Spleen (tissue), 11 donors: ENCODE measurements at regions not wholly inside any gene's neighbourhood (a gene's known extent, or its start where the extent isn't known, plus 50 kb on each side); places are given as distances from the start of the nearest gene placed in this dataset.
"Not testable (repeated sequence)": the region's sequence is repeated elsewhere in the genome, so short reads cannot be mapped to it uniquely, and the experiment has no call there.

Experiments
- DNase-seq: peaks from one replicate; pipeline ENCODE4 v3.0.0-alpha.2; 2020
- H3K27ac ChIP-seq, 8 donors: fragments of 200-600 bp; sonication (generic) in 7 of 8; 1 replicate in 4 of 8; 2 replicates in 4 of 8; pipeline versions ENCODE4 v1.5.0 to v1.8.0; 2016 to 2021; ENCODE audit warnings: inconsistent platforms in 4 of 8, mild to moderate bottlenecking in 4 of 8, moderate library complexity in 1 of 8
- H3K27me3 ChIP-seq, 7 donors: fragments of 200-600 bp; sonication (generic) in 6 of 7; replicated peaks in 1 of 7; 1 replicate in 4 of 7; 2 replicates in 3 of 7; pipeline versions ENCODE4 v1.5.0 to v1.8.0; 2016 to 2021; ENCODE audit warnings: inconsistent platforms in 3 of 7, mild to moderate bottlenecking in 1 of 7
- H3K36me3 ChIP-seq, 6 donors: fragments of 200-600 bp; sonication (generic) in 5 of 6; 1 replicate in 4 of 6; 2 replicates in 2 of 6; pipeline versions ENCODE4 v1.5.0 to v1.8.0; 2016 to 2021; ENCODE audit warnings: inconsistent platforms in 2 of 6
- H3K4me1 ChIP-seq, 6 donors: fragments of 200-600 bp; sonication (generic) in 5 of 6; 1 replicate in 3 of 6; 2 replicates in 3 of 6; pipeline versions ENCODE4 v1.5.0 to v1.8.0; 2016 to 2021; ENCODE audit warnings: inconsistent platforms in 3 of 6
- H3K4me3 ChIP-seq, 8 donors: fragments of 200-600 bp; sonication (generic) in 7 of 8; 1 replicate in 4 of 8; 2 replicates in 4 of 8; pipeline versions ENCODE4 v1.5.0 to v1.8.0; 2016 to 2021; ENCODE audit warnings: inconsistent platforms in 4 of 8, mild to moderate bottlenecking in 4 of 8, moderate library complexity in 2 of 8
- H3K9me3 ChIP-seq, 8 donors: fragments of 200-600 bp; sonication (generic) in 7 of 8; 1 replicate in 4 of 8; 2 replicates in 4 of 8; pipeline versions ENCODE4 v1.5.0 to v1.8.0; 2016 to 2021; ENCODE audit warnings: inconsistent platforms in 4 of 8
- POLR2A ChIP-seq, 3 donors: fragments of 450-650 bp; IDR thresholded peaks; one replicate each; pipeline ENCODE4 v1.5.1; 2017; ENCODE audit warnings: antibody characterized with exemption in 3 of 3, mild to moderate bottlenecking in 1 of 3
- POLR2AphosphoS5 ChIP-seq, 3 donors: sonication (generic); formaldehyde crosslinking; IDR thresholded peaks; one replicate each; pipeline ENCODE4 v1.5.1; 2017; ENCODE audit warnings: antibody characterized with exemption in 3 of 3
- WGBS, 5 donors: extraction: QIAGEN DNeasy Blood & Tissue Kit in 3 of 5; methylation state at CpG; one replicate each; pipeline versions ENCODE4 v1.1.5 to v1.1.7; 2013 to 2018; 5-methylcytosine and 5-hydroxymethylcytosine counted together
- intact Hi-C: fragments of 100-400 bp; cut with DNase I; formaldehyde crosslinking; loops from one replicate; pipeline ENCODE4 v1.15.0; 2023; ENCODE audit warnings: low total_unique reads
- TF ChIP-seq, protein P1 (sequence below), 11 experiments: fragments of 200-600 bp in 7 of 11; fragments of 450-650 bp in 4 of 11; sonication (generic) in 4 of 11; IDR thresholded peaks in 8 of 11; conservative IDR thresholded peaks in 3 of 11; 1 replicate in 7 of 11; 2 replicates in 4 of 11; pipeline versions ENCODE4 v1.4.0 to v1.8.0; 2016 to 2021; ENCODE audit warnings: antibody characterized with exemption in 11 of 11, inconsistent platforms in 4 of 11, mild to moderate bottlenecking in 1 of 11
- donor health status: healthy with polysubstance abuse.
- donor health status: DM: no; HTN: no; CAD: no; lungs with moderate emphysema.
- donor health status: DM: no; HTN: no; CAD: no.
- donor health status: Bipolar disorder and iron deficiency.
- donor health status: healthy.
- donor health status: DM: no; HTN: no; CAD: no.
- donor health status: DM: yes; HTN: yes; CAD: no.

DNA sequence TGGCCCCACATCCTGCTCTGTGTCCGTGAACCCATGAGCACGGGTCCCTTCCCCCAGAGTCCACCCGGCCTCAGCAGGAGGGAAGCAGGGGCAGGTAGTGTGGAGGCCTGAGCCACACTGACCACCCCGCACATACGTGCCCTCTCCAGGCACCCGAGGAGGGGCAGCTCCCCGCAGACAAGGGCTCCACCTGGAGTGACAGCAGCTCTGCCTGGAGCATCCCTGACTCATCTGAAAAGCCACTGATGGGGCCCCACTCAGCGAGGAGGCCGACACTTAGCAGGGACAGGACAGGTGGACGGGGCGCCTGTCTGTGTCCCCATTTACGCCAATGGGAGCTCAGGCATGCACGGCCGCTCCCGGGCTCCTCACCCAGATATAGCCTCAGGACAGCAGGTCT, 237.6 kb upstream of the SFSWAP start:
- H3K27ac ChIP-seq = no peak overlapping the region
- intact Hi-C loops = no loop called here
- no peaks in the 10 kb centered on the region for H3K36me3 ChIP-seq
- TF ChIP-seq POLR2A (IDR thresholded peaks at IDR 0.05) (no peak), POLR2AphosphoS5 (IDR thresholded peaks at IDR 0.05) (no peak)
- TF ChIP-seq, protein P1, sequence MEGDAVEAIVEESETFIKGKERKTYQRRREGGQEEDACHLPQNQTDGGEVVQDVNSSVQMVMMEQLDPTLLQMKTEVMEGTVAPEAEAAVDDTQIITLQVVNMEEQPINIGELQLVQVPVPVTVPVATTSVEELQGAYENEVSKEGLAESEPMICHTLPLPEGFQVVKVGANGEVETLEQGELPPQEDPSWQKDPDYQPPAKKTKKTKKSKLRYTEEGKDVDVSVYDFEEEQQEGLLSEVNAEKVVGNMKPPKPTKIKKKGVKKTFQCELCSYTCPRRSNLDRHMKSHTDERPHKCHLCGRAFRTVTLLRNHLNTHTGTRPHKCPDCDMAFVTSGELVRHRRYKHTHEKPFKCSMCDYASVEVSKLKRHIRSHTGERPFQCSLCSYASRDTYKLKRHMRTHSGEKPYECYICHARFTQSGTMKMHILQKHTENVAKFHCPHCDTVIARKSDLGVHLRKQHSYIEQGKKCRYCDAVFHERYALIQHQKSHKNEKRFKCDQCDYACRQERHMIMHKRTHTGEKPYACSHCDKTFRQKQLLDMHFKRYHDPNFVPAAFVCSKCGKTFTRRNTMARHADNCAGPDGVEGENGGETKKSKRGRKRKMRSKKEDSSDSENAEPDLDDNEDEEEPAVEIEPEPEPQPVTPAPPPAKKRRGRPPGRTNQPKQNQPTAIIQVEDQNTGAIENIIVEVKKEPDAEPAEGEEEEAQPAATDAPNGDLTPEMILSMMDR (IDR thresholded peaks at IDR 0.05 in 8 of 11, conservative IDR thresholded peaks at IDR 0.05 in 3 of 11) = no peak
- H3K4me3 ChIP-seq = no peak overlapping the region
- H3K4me1 ChIP-seq = peaks cover 0 to 8% (median 0%) of the 10 kb centered on the region in 6 donors
- peak; percentile 61 for DNase-seq
- peaks cover 0 to 35% (median 4%) of the 10 kb centered on the region in 7 donors for H3K27me3 ChIP-seq
- 87 to 94% (median 87%) methylated on average over 9 to 15 of the region's 15 CpGs for WGBS, 5 donors
- no peaks in the 10 kb centered on the region for H3K9me3 ChIP-seq

DNA sequence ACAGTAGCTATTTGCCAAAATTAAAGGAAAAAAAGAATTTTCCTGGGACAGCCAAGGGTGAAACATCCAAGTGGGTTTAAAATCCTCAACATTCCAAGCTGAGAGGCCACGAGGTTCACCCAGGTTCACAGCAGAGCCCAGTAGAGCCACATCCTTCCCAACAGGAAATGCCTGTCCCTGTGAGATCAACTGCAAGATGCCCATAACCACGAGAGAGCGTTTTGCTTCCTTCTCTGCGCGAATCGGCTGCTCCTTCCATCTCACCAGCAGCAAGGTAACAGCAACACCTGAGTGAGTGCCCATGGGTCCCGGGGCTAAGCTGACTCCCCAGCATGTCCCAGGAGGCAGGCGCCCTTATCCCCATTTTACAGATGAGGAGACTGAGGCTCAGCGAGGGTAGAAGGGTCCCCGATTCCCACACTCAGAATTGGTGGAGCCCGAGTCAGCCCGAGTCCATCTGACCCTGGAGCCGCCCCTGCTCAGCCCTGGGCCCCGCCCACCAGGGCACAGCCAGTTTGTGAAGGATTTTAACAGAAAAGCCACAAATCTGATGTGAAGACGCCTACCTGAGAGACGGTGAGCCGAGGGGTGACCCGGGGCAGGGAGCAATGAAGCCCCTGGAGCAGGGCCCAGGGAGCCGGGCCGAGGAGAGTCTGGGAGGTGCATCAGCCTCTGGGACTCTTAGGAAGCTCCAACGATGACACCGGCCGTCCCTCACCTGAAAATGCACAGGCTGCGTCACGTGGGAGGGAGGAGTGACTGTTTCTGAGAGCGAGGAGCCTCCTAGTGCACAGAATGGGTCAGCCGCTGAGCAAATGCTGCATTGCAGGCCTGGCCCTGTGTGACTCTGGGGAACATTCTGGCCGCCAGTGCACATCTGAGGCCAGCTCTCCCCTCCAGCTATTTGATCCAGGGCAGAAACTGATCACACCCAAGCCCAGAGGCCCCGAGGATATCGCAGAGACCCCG, 236.9 kb upstream of the SFSWAP start:
- Histone ChIP-seq H3K4me3 (no peak overlapping the region), H3K9me3 (no peaks in the 10 kb centered on the region), H3K27ac (no peak overlapping the region), H3K27me3 (peaks cover 0 to 33% (median 4%) of the 10 kb centered on the region in 7 donors), H3K36me3 (no peaks in the 10 kb centered on the region), H3K4me1 (peaks cover 0 to 8% (median 0%) of the 10 kb centered on the region in 6 donors)
- peak; percentile 39 for DNase-seq
- TF ChIP-seq POLR2AphosphoS5 (IDR thresholded peaks at IDR 0.05) (no peak), POLR2A (IDR thresholded peaks at IDR 0.05) (no peak)
- TF ChIP-seq, protein P1 (IDR thresholded peaks at IDR 0.05 in 8 of 11, conservative IDR thresholded peaks at IDR 0.05 in 3 of 11) = no peak
- 64 to 72% (median 68%) methylated on average over 21 to 31 of the region's 31 CpGs for WGBS, 5 donors
- intact Hi-C loops = no loop called here

DNA sequence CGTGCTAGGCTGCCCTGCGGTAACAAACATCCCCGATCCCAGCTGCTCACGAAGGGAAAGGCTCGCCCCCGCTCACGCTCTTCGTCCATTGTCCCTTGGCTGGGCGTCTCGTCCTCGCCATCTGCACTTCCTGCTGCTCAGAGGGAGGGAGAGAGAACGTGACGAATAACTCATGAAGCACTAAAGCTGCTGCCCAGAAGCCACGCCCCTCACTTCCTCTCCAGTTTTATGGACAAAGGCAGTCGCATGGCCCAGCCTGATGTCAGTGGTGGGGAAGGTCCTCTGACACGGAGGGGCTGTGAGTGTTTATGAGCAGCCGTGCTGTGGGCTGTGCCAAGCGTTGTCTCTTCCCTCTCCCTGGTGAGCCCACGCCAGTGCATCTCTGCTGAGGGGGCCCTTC, 235.9 kb upstream of the SFSWAP start:
- peaks cover 0 to 33% (median 4%) of the 10 kb centered on the region in 7 donors for H3K27me3 ChIP-seq
- H3K36me3 ChIP-seq, intact Hi-C loops, H3K9me3 ChIP-seq, H3K27ac ChIP-seq, H3K4me1 ChIP-seq, H3K4me3 ChIP-seq: not testable (repeated sequence)
- WGBS, 5 donors = 0 to 11% (median 6%) methylated on average over 1 to 5 of the region's 19 CpGs; no CpG with 5 or more reads in 1 of the 5 donors
- peak; percentile 47 for DNase-seq

DNA sequence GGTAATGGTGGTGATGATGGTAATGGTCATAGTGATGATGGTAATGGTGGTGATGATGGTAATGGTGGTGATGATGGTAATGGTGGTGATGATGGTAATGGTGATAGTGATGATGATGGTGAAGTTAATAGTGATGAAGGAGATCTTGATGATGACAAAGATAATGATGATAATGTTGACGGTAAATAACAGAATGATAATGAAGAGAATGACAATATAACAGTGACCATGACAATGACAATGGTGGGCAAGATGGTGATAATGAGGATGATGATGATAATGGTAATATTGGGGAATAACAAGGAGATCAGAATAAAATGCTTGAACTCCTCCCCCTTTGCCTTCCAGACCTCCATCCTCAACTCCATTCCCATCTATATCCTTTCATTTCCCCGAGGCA, 233.3 kb upstream of the SFSWAP start:
- no peak overlapping the region for H3K27ac ChIP-seq
- no peaks in the 10 kb centered on the region for H3K36me3 ChIP-seq
- H3K4me3 ChIP-seq = no peak overlapping the region
- H3K27me3 ChIP-seq = peaks cover 0 to 24% (median 0%) of the 10 kb centered on the region in 7 donors
- no peak for DNase-seq
- WGBS, 5 donors = 88 to 100% (median 97%) methylated on average over 2 of the region's 2 CpGs
- intact Hi-C loops = no loop called here
- peaks cover 0 to 8% (median 0%) of the 10 kb centered on the region in 6 donors for H3K4me1 ChIP-seq
- H3K9me3 ChIP-seq = no peaks in the 10 kb centered on the region
- no peak for TF ChIP-seq POLR2A (IDR thresholded peaks at IDR 0.05)
- TF ChIP-seq POLR2AphosphoS5 (IDR thresholded peaks at IDR 0.05) = no peak
- TF ChIP-seq, protein P1 (IDR thresholded peaks at IDR 0.05 in 8 of 11, conservative IDR thresholded peaks at IDR 0.05 in 3 of 11) = no peak
